ENCODE measurements at regions not wholly inside any gene's neighbourhood (a gene's known extent, or its start where the extent isn't known, plus 50 kb on each side); places are given as distances from the start of the nearest gene placed in this dataset.

DNA sequence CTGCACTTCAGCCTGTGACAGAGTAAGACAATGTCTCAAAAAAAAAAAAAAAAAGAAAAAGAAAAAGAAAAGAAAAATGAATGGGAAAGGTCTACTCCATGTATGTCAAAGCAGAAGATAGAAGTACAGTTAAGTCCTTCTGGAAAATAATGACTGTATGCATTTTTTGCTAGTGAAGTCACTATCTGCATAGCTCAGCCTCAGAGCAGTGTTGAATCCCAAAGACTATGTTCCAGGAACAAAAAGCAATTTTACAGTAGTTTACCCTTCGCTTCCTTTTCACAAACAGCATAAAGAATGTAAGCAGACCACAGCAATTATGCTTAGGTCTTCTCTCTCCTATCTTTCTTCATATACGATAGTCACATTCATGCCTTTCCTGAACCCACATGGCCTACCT lies 497.4 kb downstream of the CMPK2 start:
- H3K27ac ChIP-seq: no peak overlapping the region
- TF ChIP-seq CTCF (IDR thresholded peaks at IDR 0.05 in 8 of 11, conservative IDR thresholded peaks at IDR 0.05 in 3 of 11) (no peak), POLR2A (IDR thresholded peaks at IDR 0.05) (no peak), POLR2AphosphoS5 (IDR thresholded peaks at IDR 0.05) (no peak)
- no peak for DNase-seq
- H3K36me3 ChIP-seq: no peaks in the 10 kb centered on the region
- intact Hi-C loops (cut with DNase I; ENCODE audit: low total_unique reads): no loop called here
- H3K27me3 ChIP-seq (replicated peaks in 1 of 7): no peaks in the 10 kb centered on the region
- H3K9me3 ChIP-seq: peaks cover 0 to 3% (median 0%) of the 10 kb centered on the region in 8 donors
- no peak overlapping the region for H3K4me3 ChIP-seq
- H3K4me1 ChIP-seq: no peaks in the 10 kb centered on the region
- 80 to 93% (median 88%) methylated on average over 2 of the region's 2 CpGs for WGBS, 5 donors

DNA sequence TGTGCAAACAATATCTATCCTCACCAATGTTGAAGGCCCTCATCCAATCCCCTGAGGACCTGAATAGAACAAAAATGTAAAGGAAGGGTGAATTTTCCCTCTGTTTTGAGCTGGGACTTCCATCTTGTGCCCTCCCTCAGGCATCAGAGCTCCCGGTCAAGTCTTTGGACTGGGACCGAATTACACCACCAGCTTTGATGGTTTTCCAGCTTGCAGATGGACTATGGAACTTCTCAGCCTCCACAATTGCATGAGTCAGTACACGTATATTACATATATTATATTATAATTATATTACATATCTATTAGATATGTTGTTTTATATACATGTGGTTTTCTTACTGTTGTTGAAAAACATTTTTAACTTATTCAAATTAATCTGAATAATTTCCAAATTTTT lies 496.4 kb downstream of the CMPK2 start:
- intact Hi-C loops (cut with DNase I; ENCODE audit: low total_unique reads): no loop called here
- 90 to 99% (median 94%) methylated on average over 3 of the region's 3 CpGs for WGBS, 5 donors

DNA sequence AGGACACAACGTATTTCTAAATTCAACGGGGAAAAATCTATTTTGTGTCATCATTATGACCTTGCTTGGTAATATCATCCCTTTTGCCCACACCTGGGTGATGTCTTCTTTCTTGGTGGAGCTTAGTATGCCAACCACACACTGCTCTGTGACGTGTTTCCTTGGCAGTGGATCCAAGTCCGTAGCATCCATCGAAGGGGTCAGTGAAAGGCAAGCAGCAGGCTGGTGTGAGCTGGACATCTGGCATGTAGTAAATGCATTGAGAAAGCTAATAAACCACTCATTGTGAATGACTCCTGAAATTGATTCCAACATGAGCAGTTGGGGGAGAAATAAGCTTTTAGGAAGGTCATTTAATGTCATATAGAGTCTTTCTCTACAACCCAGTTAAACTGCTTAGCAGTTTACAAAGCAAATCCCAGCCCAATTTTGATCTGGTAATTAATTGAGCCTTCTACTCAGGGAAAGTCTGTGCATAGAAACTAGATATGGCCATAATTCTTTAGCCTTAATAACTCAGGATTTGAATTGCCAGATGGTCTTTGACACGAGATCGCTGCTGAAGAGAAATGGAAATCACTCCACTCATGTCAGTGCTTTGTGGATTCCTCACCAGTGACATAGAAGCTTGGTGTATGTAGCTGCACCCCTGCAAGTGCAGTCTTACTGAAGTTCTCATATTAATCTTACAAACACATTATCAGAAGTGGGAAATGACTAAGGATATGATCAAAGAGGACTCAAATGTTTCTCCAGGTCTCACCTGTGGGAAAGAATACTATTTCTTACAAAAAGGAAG lies 494.8 kb downstream of the CMPK2 start:
- 83 to 93% (median 88%) methylated on average over 7 of the region's 7 CpGs for WGBS, 5 donors
- TF ChIP-seq POLR2A (IDR thresholded peaks at IDR 0.05) (no peak), CTCF (IDR thresholded peaks at IDR 0.05 in 8 of 11, conservative IDR thresholded peaks at IDR 0.05 in 3 of 11) (no peak), POLR2AphosphoS5 (IDR thresholded peaks at IDR 0.05) (no peak)
- H3K36me3 ChIP-seq: no peaks in the 10 kb centered on the region
- H3K9me3 ChIP-seq: peaks cover 0 to 16% (median 12%) of the 10 kb centered on the region in 8 donors
- no peak overlapping the region for H3K4me3 ChIP-seq
- no peaks in the 10 kb centered on the region for H3K4me1 ChIP-seq
- no peaks in the 10 kb centered on the region for H3K27me3 ChIP-seq (replicated peaks in 1 of 7)
- no peak overlapping the region for H3K27ac ChIP-seq
- no peak for DNase-seq
- intact Hi-C loops (cut with DNase I; ENCODE audit: low total_unique reads): no loop called here

More for the DNA sequence above, 496.4 kb downstream of the CMPK2 start:
- TF ChIP-seq POLR2A (IDR thresholded peaks at IDR 0.05) (no peak), POLR2AphosphoS5 (IDR thresholded peaks at IDR 0.05) (no peak), CTCF (IDR thresholded peaks at IDR 0.05 in 8 of 11, conservative IDR thresholded peaks at IDR 0.05 in 3 of 11) (no peak)
- Histone ChIP-seq H3K9me3 (peaks cover 0 to 7% (median under 1%) of the 10 kb centered on the region in 8 donors), H3K4me3 (no peak overlapping the region), H3K27ac (no peak overlapping the region), H3K27me3 (replicated peaks in 1 of 7) (no peaks in the 10 kb centered on the region), H3K36me3 (no peaks in the 10 kb centered on the region), H3K4me1 (no peaks in the 10 kb centered on the region)
- no peak for DNase-seq

DNA sequence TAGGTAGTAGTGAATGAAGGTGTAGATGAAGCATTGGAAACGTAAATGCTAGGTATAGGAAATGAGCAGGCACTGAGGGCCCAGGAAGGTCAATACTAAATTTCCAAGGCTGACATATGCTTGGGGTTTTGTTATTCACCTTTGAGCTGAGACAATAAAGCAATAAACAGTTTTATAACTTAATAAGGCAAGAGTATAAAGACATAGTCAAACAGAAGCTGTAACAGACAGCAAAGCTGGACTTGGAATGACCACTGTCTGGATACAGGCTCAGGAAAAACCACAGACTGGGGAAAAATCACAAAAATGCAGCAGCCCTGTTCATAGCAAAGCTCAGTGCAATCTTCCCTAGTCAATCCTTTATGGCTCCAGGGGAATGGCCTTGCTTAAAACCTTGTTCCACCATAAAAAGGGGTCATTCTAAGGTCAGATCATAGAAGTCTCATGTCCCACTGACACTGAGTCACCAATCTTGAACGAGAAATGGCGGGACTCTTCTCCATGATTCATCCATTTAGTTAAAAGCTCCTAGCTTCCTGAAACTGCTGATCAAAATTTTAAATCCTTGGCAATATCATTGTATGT lies 493.3 kb downstream of the CMPK2 start:
- Histone ChIP-seq H3K9me3 (peaks cover 0 to 25% (median 14%) of the 10 kb centered on the region in 8 donors), H3K27me3 (replicated peaks in 1 of 7) (no peaks in the 10 kb centered on the region), H3K36me3 (no peaks in the 10 kb centered on the region), H3K4me3 (no peak overlapping the region), H3K4me1 (no peaks in the 10 kb centered on the region), H3K27ac (no peak overlapping the region)
- DNase-seq: no peak
- intact Hi-C loops (cut with DNase I; ENCODE audit: low total_unique reads): no loop called here
- TF ChIP-seq POLR2AphosphoS5 (IDR thresholded peaks at IDR 0.05) (no peak), POLR2A (IDR thresholded peaks at IDR 0.05) (no peak), CTCF (IDR thresholded peaks at IDR 0.05 in 8 of 11, conservative IDR thresholded peaks at IDR 0.05 in 3 of 11) (no peak)
- 74 to 84% (median 79%) methylated on average over 3 of the region's 3 CpGs for WGBS, 5 donors

Data from spleen (tissue), 11 donors.